T-helper 2 cell (primary cell): ENCODE measurements at regions not wholly inside any gene's neighbourhood (a gene's known extent, or its start where the extent isn't known, plus 50 kb on each side); places are given as distances from the start of the nearest gene placed in this dataset.

ENCODE experiments used
- DNase-seq, 5 experiments: peaks; one replicate each; pipeline versions ENCODE4 v3.0.0 to v3.0.0-alpha.2; 2012 to 2022

GRCh38 chr1:195618287-195618686 is 990.0 kb downstream of the KCNT2 start:
- DNase-seq: no peak

GRCh38 chr1:195617106-195617505 is 991.1 kb downstream of the KCNT2 start:
- no peak for DNase-seq

- no peak for DNase-seq
These were observed 999.4 kb downstream of the KCNT2 start for GRCh38 chr1:195608883-195609282.

GRCh38 chr1:195606483-195606882 is 1001.8 kb downstream of the KCNT2 start:
- DNase-seq: no peak

GRCh38 chr1:195604287-195604686 is 1004.0 kb downstream of the KCNT2 start:
- no peak for DNase-seq

- no peak for DNase-seq
These were observed 1010.3 kb downstream of the KCNT2 start for GRCh38 chr1:195597891-195598290.

- DNase-seq: no peak
These were observed 1013.5 kb downstream of the KCNT2 start for GRCh38 chr1:195594773-195595172.

GRCh38 chr1:195594322-195594721 is 1013.9 kb downstream of the KCNT2 start:
- DNase-seq: no peak

- DNase-seq: no peak
These were observed 1016.1 kb downstream of the KCNT2 start for GRCh38 chr1:195591917-195592672.

- no peak for DNase-seq
These were observed 1017.6 kb downstream of the KCNT2 start for GRCh38 chr1:195590649-195591048.

GRCh38 chr1:195584870-195585624 is 1023.2 kb downstream of the KCNT2 start:
- no peak for DNase-seq

GRCh38 chr1:195580988-195581387 is 1027.3 kb downstream of the KCNT2 start:
- DNase-seq: no peak

- no peak for DNase-seq
These were observed 1030.5 kb downstream of the KCNT2 start for GRCh38 chr1:195577748-195578147.

GRCh38 chr1:195576641-195577040 is 1031.6 kb downstream of the KCNT2 start:
- DNase-seq: no peak

- DNase-seq: no peak
These were observed 1033.7 kb downstream of the KCNT2 start for GRCh38 chr1:195574511-195574910.

- DNase-seq: no peak
These were observed 1038.3 kb downstream of the KCNT2 start for GRCh38 chr1:195569934-195570333.

- no peak for DNase-seq
These were observed 1039.9 kb downstream of the KCNT2 start for GRCh38 chr1:195568389-195568788.

- DNase-seq: no peak
These were observed 1046.2 kb downstream of the KCNT2 start for GRCh38 chr1:195562074-195562473.

- no peak for DNase-seq
These were observed 1058.0 kb downstream of the KCNT2 start for GRCh38 chr1:195550071-195550862.

GRCh38 chr1:195530961-195531360 is 1077.3 kb downstream of the KCNT2 start:
- DNase-seq: no peak

- no peak for DNase-seq
These were observed 1078.4 kb downstream of the KCNT2 start for GRCh38 chr1:195529881-195530280.

GRCh38 chr1:195520757-195521156 is 1087.5 kb downstream of the KCNT2 start:
- DNase-seq: peak in 1 of 5 experiments; percentile 9

- no peak for DNase-seq
These were observed 1092.2 kb downstream of the KCNT2 start for GRCh38 chr1:195516036-195516435.
